ENCODE measurements at regions not wholly inside any gene's neighbourhood (a gene's known extent, or its start where the extent isn't known, plus 50 kb on each side); places are given as distances from the start of the nearest gene placed in this dataset.

- 0 to 50% methylated on average over 1 to 5 of the region's 6 CpGs for WGBS, 2 donors (ENCODE audit: low coverage in 1 of 2)
- H3K27me3 ChIP-seq: peaks cover 50% of the 10 kb centered on the region
These were observed 102.4 kb upstream of the SLC6A11 start for GRCh38 chr3:10713656-10714055.

GRCh38 chr3:10715886-10716285 is 100.1 kb upstream of the SLC6A11 start:
- no peaks in the 10 kb centered on the region for H3K36me3 ChIP-seq
- H3K4me1 ChIP-seq: no peaks in the 10 kb centered on the region

More at GRCh38 chr3:10713656-10714055, 102.4 kb upstream of the SLC6A11 start:
- H3K4me3 ChIP-seq: no peak overlapping the region
- no peaks in the 10 kb centered on the region for H3K36me3 ChIP-seq
- no peak for ATAC-seq
- H3K27ac ChIP-seq: no peak overlapping the region
- peaks cover 0 to 12% (median 0%) of the 10 kb centered on the region in 3 donors for H3K9me3 ChIP-seq
- H3K4me1 ChIP-seq: no peaks in the 10 kb centered on the region
- no peak for TF ChIP-seq POLR2A (IDR thresholded peaks at IDR 0.05)
- no peak for TF ChIP-seq EP300 (IDR thresholded peaks at IDR 0.05)
- no peak for TF ChIP-seq CTCF (IDR thresholded peaks at IDR 0.05)

GRCh38 chr3:10716964-10717363 is 99.1 kb upstream of the SLC6A11 start:
- no peak for ATAC-seq
- no peak overlapping the region for H3K27ac ChIP-seq
- TF ChIP-seq EP300 (IDR thresholded peaks at IDR 0.05) (no peak), CTCF (IDR thresholded peaks at IDR 0.05) (no peak), POLR2A (IDR thresholded peaks at IDR 0.05) (no peak), POLR2AphosphoS5 (IDR thresholded peaks at IDR 0.05) (no peak)
- H3K9me3 ChIP-seq: peaks cover 0 to 12% (median 0%) of the 10 kb centered on the region in 3 donors
- H3K4me3 ChIP-seq: no peak overlapping the region
- peaks cover 25% of the 10 kb centered on the region for H3K27me3 ChIP-seq
- H3K36me3 ChIP-seq: no peaks in the 10 kb centered on the region
- WGBS, 2 donors (ENCODE audit: low coverage in 1 of 2): 66 to 84% methylated on average over 5 to 6 of the region's 8 CpGs
- no peaks in the 10 kb centered on the region for H3K4me1 ChIP-seq

More at GRCh38 chr3:10715886-10716285, 100.1 kb upstream of the SLC6A11 start:
- Histone ChIP-seq H3K4me3 (no peak overlapping the region), H3K9me3 (peaks cover 0 to 12% (median 0%) of the 10 kb centered on the region in 3 donors), H3K27ac (no peak overlapping the region), H3K27me3 (peaks cover 31% of the 10 kb centered on the region)
- 79 to 85% methylated on average over 2 to 3 of the region's 3 CpGs for WGBS, 2 donors (ENCODE audit: low coverage in 1 of 2)
- no peak for ATAC-seq
- TF ChIP-seq CTCF (IDR thresholded peaks at IDR 0.05) (no peak), POLR2A (IDR thresholded peaks at IDR 0.05) (no peak), POLR2AphosphoS5 (IDR thresholded peaks at IDR 0.05) (no peak), EP300 (IDR thresholded peaks at IDR 0.05) (no peak)

- Histone ChIP-seq H3K4me3 (no peak overlapping the region), H3K36me3 (no peaks in the 10 kb centered on the region), H3K27me3 (peaks cover 22% of the 10 kb centered on the region), H3K27ac (no peak overlapping the region), H3K4me1 (no peaks in the 10 kb centered on the region), H3K9me3 (peaks cover 0 to 12% (median 0%) of the 10 kb centered on the region in 3 donors)
- TF ChIP-seq POLR2A (IDR thresholded peaks at IDR 0.05) (no peak), POLR2AphosphoS5 (IDR thresholded peaks at IDR 0.05) (no peak), EP300 (IDR thresholded peaks at IDR 0.05) (no peak), CTCF (IDR thresholded peaks at IDR 0.05) (no peak)
- 86 to 100% methylated on average over 1 to 2 of the region's 4 CpGs for WGBS, 2 donors (ENCODE audit: low coverage in 1 of 2)
- ATAC-seq: no peak
These were observed 98.3 kb upstream of the SLC6A11 start for GRCh38 chr3:10717756-10718155.

GRCh38 chr3:10721101-10721500 is 94.9 kb upstream of the SLC6A11 start:
- 57% methylated on average over 1 of the region's 5 CpGs; no CpG with 5 or more reads in 1 of the 2 donors for WGBS, 2 donors (ENCODE audit: low coverage in 1 of 2)
- H3K4me3 ChIP-seq: no peak overlapping the region

More at GRCh38 chr3:10721101-10721500, 94.9 kb upstream of the SLC6A11 start:
- no peaks in the 10 kb centered on the region for H3K9me3 ChIP-seq
- TF ChIP-seq POLR2AphosphoS5 (IDR thresholded peaks at IDR 0.05) (no peak), EP300 (IDR thresholded peaks at IDR 0.05) (no peak), POLR2A (IDR thresholded peaks at IDR 0.05) (no peak), CTCF (IDR thresholded peaks at IDR 0.05) (no peak)
- H3K27me3 ChIP-seq: peaks cover 26% of the 10 kb centered on the region
- H3K27ac ChIP-seq: no peak overlapping the region
- H3K4me1 ChIP-seq: no peaks in the 10 kb centered on the region
- no peaks in the 10 kb centered on the region for H3K36me3 ChIP-seq
- no peak for ATAC-seq

Measured in gastroesophageal sphincter (tissue), 4 donors.